ENCODE measurements at regions not wholly inside any gene's neighbourhood (a gene's known extent, or its start where the extent isn't known, plus 50 kb on each side); places are given as distances from the start of the nearest gene placed in this dataset.
"Not testable (repeated sequence)": the region's sequence is repeated elsewhere in the genome, so short reads cannot be mapped to it uniquely, and the experiment has no call there.

DNA sequence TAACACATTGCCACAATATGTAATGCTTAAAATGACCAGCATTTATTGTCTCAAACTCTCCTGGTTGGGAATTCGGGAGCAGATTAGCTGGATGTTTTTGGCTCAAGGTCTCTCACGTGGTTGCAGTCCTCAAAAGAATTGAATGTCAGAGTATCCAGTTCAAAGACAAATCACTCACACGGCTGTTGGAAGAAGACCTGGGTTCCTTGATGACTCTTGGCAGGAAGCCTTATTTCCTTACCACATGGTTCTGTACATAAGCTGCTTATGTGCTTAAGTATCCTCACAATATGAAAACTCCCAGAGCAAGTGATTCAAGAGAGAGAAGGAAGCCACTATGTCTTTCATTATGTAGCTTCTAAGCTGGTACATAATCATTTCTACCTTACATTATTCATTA, 230.3 kb upstream of the PTPRD start:
- no peak for DNase-seq

DNA sequence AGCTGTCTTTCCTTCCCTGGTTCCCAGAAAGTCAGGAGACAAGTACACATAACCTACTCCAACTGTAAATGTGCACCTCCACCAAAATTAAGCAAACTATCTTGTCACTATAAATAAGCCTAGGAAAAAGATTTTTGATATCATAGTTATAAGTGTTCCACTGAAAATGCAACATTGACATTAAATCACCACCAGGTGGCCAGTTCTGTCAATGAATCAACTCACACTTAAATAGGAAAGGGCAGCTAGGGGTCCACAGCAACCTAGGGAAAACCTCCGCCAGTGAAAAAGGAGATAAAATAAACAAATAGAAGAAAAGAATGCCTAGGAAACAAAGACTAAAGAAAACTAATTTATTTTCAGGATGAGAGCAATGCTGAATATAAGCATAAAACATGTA, 243.0 kb upstream of the PTPRD start:
- no peak for DNase-seq

DNA sequence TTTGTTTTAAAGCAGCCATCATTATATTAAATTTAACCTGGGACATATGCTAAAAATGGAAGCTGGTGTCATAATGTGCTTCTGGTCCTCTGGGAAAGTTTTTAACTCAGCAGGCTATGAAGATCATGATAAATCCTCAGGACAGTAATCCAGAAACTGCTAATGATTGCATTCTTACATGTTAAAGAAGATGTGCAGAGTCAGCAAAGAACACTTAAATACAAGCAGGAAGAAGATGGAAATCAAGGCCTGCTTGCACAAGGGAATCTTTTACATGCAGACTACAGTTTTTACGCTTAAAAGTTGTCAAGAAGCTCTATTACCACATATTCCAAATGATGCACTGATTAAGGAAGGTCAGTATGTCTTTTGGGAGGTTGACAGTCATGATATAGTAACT, 246.0 kb upstream of the PTPRD start:
- no peak for DNase-seq

DNA sequence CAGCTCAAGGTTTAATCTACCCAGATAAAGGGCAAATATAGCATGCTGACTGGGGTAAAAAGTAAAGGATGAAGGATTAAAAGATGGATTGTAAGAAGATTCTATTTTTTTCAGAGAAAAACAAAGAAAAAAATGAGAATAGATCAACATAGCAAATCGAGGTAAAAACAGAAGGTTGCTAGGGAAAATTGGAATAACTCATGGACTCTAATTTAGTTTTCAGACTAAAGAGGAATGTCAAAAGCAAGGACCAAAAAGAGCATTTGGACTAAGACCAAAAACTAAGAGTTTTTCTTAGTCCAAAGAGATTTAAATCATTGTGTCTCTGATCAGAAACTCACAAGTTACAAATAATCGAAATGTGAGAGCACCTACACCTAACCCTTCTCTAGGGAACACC, 250.7 kb upstream of the PTPRD start:
- no peak for DNase-seq

DNA sequence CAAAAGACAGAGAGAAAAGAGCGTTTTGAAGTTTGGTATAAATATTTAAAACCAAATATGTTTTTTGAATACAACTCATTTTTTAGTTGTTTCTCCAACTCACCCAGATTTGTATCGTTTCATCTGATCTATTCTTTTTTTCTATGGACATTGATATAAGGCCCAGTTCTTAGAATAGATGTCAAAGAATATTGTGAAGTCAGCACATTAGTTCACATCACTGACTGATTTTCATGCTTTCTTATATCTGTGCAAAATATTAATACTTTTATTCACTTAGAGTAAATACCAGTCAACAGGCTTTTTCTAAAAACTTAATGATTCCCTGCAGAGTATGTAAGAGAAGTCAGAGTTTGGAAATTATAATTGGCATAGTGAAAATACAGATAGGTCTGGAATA, 254.4 kb upstream of the PTPRD start:
- no peak for DNase-seq

DNA sequence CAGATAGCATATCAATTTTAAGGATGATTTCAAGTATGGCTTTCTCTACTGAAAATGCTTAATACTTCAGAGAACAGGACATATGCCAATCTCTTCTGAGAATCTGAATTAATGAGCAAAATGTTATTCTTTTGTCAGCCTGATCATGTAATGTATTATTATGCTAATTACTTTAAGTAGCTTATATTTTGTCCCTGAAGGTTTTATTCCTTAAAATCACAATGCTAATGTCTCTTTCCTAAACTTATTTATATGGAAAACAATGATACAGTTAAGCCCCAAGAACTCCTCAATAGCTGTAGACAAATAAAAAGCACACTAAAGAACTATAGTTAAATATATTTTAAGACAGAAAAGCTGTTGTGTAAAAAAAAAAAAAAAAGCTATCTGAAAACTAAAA, 256.9 kb upstream of the PTPRD start:
- no peak for DNase-seq

DNA sequence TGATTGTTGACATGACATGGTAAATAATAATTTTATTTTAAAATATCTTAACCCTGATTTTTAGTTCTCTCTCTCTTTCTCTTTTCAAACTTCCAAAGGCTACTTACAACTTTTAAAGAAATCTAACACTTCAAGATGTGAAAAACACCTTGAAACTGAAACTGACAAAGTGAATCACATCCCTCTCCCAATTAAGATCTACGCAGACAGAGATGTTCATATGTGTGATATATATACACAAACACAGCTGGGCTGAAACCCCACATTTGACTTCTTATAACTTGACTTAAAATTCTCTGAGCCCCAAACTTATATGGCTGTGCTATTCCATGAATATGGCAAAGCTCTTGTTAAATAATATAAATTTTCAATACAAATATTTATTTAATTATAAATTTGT, 261.2 kb upstream of the PTPRD start:
- no peak for DNase-seq

DNA sequence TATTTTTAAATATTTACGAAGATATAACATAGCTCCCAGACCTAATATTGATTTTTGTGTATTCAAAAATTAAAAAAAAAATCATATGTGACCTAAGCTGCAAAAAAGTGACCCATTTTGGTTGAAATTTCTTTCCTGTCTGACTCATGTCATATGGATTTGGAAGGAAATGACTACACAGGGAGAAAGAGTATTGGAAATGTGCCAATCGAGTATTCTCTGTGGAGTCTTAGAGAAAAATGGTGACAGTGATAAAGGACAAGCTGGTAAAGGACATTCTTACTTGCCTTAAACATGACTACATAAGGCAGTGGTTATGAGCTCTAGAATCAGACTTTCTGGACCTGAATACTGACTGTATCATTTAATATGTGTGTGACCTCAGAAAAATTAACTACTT, 262.9 kb upstream of the PTPRD start:
- DNase-seq: no peak

DNA sequence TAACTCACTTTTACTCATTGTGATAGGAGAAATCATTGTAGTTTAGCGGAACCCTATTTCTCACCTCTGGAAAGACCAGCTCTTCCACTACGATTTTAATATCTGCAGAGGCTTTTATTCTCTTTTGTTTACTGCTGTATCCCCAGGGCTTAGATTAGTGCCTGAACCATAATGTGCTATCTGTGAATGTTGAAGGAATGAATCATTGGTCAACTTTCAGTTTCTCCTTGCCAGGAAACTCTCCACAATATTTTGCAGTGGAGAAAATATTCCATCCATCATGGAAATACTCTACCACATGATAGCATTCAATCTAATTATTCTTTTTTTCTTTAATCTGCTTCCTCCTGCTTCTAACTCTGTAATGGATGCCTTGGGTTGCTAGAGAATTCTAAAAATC, 263.5 kb upstream of the PTPRD start:
- no peak for DNase-seq

DNA sequence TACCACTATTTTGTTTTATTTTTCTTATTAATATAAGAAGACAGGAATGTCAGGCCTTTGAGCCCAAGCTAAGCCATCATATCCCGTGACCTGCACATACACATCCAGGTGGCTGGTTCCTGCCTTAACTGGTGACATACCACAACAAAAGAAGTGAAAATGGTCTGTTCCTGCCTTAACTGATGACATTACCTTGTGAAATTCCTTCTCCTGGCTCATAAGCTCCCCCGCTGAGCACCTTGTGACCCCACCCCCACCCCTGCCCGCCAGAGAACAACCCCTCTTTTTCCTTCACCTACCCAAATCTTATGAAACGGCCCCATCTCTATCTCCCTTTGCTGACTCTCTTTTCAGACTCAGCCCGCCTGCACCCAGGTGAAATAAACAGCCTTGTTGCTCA, 277.5 kb upstream of the PTPRD start:
- DNase-seq: not testable (repeated sequence)

DNA sequence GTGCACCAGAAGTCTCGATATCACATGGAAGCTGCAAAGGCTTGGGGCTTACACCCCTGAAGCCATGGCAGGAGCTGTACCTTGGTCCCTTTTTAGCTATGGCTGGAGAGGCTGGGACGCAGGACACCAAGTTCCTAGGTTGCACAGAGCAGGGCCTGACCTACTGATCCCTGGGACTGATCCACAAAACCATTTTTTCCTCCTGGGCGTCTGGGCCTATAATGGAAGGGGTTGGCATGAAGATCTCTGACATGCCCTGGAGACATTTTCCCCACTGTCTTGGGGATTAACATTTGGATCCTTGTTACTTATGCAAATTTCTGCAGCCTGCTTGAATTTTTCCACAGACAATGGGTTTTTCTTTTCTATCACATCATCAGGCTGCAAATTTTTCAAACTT, 286.7 kb upstream of the PTPRD start:
- no peak for DNase-seq

DNA sequence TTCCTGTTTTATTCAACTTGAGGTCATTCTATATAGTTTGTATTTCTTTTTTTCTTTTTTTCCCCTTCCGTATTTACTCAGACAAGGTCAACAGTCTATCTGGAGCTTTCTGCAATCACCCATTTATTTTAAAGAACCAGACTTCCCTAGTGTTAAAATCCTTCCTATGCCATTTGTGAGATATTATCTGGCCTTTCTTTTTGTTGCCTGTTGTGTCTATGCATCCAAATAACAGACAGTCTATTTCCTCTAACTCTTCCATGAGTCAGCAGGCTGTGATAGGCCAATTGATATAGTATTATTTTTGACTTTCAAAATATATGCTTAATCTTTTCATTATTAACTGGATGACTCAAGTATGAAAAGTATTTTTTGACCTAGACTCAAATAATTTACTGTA, 291.2 kb upstream of the PTPRD start:
- DNase-seq: no peak

DNA sequence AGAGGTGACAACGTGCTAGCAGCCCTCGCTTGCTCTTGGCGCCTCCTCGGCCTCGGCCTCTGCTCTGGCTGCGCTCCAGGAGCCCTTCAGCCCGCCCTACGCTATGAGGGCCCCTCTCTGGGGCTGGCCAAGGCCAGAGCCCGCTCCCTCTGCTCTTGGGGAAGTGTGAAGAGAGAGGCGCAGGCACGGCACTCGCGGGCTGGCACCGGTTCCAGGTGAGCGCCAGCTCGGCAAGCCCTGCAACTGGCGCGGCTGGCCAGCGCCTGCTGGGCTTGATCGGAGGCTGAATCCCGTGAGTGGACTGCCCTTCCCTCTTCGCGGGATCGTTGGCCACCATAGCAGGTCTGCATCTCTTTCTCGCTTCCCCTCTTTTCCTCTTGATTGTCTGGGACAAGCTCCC, 298.0 kb upstream of the PTPRD start:
- no peak for DNase-seq

DNA sequence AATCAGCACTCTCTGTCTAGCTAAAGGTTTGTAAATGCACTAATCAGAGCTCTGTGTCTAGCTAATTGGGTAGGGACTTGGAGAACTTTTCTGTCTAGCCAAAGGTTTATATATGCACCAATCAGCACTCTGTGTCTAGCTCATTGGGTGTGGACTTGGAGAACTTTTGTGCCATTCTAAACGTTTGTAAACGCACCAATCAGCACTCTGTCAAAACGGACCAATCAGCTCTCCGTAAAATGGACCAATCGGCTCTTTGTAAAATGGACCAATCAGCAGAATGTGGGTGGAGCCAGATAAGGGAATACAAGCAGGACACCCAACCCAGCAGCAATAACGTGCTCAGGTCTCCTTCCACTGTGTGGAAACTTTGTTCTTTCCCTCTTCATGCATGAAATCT, 298.6 kb upstream of the PTPRD start:
- DNase-seq: no peak

DNA sequence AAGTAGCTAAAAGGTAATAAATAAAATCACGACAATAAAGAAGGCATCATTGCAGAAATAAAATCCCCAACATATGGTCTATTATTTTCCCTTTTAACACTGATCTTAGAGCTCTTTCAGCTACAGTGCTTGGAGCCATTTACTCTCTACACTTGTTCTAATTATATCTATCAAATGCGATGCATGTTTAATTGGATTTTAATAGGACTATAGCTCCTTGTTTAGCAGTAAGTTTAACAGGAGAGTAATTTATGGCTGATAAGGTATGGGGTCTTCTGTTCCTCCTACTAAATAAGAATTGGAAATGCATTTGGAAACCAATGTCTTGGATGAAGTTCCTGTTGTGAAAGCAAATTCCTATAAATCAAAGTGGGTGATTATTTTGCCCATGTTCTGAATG, 304.2 kb upstream of the PTPRD start:
- no peak for DNase-seq

DNA sequence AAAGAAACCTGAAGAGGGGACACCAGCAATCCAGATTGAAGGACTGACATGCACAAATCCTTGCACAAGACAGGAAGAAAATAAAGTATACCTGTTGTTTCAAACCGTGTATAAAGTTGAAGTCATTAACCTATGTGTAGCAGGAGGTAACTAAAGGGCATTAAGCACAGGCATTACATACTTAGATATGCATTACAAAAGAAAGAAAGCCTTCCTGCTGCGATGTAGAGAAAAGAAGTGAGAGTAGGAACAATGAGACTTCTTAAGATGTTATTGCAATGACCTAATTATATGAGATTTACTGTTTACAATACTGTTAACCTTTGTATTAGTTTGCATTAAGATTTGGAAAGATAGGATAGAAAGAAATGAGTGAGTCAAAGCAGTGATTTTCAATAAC, 308.9 kb upstream of the PTPRD start:
- no peak for DNase-seq

DNA sequence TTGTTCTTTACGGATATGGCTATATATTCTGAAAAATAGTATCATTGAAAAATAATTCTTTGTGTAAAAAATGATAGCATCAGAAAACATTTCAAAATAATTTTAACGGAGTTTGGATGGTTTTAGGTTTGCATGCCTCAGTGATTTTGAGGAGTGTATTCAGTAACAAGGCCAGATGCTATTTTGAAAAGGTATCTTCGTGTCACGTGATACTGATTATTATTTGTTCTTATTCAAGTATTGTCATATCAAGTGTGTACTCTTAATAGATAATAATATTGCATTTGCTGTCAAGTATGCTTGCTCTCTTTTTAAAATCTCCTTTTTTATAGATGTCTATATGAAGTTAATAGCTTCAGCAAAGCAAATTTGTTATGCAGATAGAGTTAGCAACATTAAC, 313.1 kb upstream of the PTPRD start:
- no peak for DNase-seq

DNA sequence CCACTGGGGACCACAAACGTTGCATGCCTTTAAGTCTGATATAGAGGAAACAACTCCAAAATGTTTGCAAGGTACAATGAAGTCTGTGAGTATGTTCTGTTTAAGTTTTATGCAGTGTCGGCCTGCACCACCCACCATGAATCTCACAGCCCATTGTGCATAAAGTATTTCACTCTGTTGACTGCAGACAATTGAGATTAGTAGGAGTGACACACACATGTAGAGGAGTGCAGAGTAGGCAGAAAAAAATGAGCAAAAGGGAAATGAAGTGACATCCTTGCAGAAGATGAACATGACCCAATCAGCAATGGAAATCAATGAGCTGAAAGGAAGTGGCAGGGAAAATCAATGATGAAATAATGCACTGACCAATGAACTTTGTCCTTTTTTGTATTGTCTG, 315.6 kb upstream of the PTPRD start:
- no peak for DNase-seq

DNA sequence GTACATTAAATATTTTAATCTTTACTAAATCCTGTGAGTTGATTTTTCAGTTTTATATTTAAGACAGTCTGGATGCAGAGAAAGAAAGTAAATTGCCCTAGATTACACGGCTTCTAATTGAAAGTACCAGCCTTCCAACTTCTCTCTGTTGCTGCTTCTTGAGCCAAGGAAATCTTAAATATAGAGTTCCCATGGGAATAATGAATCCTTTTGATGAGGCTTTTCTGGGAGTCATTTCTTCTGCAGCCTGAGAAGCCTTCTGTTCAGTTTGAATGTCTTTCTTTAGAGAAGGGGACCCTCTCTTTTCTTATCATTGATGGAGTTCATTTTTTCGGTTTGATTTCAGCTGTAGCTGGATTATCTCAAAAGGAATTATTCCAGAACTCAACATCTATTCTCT, 317.3 kb upstream of the PTPRD start:
- no peak for DNase-seq

DNA sequence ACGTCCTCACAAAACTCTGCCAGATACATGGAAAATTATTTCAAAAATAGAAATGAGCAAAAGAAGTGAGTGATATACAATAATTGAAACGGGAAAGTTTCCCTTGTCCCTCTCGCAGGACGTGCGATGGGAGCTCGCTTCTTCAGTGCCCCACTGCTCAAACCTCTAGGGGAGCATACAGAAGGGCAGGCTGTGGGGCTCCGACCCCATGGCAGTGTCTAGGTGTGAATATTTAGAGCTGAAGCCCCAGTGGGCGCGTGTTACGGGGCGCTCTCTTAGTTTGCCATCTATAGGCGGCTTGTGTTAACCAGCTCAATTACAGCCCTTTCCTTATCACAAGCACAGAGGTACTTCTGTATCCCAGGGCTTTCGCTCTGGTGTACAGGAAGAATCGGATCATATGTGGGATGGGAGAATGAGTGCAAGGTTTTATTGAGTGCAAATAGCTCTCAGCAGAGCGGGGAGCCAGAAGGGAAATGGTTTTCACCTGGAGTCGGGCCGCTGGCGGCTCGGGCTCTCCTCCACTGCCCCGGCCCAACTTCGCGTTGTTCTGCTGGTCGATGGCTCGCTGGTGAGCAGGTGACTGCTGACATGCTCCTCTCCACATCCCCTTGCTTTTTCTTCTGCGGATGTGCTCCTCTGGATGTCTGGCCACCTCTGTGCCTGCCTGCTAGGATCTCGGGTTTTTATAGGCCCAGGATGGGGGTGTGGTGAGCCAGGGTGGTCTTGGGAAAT, 334.0 kb upstream of the PTPRD start:
- no peak for DNase-seq

DNA sequence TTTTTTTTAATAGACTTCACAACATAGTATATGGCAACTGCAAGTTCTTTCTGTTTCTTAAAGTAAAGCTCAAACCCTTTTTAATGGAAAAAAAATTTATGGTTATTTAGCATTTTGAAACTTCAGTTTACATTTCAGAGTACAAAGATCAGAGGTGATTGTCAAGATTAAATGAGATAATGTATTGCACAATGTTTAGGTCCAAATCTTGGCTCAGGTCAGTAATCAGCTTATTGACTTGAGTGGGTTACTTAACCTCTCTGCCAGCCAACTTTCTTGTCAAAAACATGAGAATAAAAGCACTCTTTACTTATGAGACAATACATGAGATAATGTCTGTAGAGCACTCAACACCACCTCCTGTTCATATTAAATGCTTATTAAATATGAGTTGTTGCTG, 345.1 kb upstream of the PTPRD start:
- DNase-seq: no peak

DNA sequence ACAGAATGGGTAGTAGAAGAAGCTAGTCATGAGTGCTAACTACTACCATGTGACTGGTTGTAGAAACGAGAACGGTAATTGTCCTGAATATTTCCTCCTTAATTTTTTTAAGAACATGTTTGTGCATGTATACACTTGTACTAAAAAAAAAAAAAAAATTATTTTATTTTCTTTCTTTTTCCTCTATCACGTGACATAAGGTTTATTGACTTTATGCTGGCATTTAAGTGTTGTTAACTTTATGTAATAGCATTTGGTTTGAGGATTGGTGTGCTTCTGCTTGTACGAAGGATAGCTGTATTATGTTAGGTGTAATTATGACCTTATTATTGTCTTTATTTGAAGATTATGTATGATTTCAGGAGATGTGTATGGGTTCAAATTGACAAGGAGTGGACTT, 349.1 kb upstream of the PTPRD start:
- no peak for DNase-seq

DNA sequence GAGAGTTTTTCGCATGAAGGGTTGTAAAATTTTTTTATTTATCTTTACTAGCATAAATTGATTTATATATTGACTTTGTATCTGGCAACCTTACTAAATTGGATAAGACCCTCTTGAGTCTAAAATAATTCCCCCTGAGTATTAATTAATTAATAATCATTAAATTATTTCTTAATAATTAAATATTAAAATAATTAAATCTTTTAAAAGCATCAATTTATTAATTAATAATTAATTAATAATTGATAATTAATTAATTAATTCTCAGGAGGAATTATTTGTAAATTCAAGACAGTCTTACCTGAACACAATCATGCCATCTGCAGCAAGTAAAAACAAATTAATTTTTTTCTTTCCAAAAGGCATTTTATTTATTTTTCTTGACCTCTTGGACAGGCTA, 370.4 kb upstream of the PTPRD start:
- no peak for DNase-seq

DNA sequence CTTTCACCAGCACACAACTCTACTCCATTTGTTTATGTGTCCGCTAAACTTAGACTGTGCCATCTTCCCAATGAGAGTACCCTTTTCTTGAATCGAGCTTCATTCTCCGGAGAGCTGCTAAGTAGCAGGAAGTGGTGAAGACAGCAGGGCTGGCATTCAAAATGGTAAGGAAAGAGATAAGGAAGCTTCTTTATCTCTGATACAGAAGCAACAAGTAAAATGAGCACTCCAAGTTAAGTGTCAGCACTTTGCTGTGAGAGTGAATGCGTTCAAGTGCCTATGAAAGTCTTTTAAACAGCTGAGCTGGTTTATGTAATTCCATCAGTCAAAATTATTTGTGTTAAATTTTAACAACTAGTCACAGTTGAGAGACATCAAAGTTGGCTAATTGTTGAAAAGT, 386.8 kb upstream of the PTPRD start:
- no peak for DNase-seq

DNA sequence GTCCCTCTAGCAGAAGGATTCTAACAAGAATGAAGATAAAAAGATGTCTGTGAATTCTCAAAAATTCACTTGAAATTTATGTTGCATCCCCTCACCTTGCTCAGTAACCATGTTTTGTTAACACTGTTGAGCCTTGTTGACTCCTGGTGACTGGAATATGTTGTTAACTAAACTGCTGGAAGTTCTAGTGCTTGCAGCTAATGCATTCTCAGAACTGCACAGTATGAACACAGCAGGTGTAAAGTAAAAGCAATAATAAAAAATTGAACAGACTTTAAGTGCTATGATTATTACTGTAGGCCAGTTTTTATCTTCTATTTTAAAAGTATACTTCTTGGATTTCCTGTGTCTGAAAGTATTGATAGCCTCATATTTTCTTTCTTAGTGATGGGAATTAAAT, 388.7 kb upstream of the PTPRD start:
- no peak for DNase-seq

DNA sequence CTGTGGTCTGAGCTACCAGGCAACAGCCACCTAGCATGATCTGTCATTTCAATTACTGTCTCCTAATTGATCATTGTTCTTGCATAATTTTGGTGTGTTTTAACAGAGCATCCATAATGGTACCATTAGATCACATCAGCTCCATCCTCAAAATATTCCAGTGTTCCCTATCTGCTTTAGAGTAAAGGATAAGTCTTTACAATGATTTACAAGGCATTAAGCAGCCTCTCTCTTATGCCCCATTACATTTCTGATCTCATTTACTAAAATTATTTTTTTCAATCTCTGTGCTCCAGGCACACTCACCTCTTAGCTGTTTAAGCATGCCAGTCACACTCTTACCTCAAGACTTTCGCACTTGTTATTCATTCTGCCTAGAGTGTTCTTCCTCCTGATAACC, 389.9 kb upstream of the PTPRD start:
- no peak for DNase-seq

Data from suppressor macrophage treated with lipopolysaccharide for 4 hours (primary cell).